ENCODE measurements at regions not wholly inside any gene's neighbourhood (a gene's known extent, or its start where the extent isn't known, plus 50 kb on each side); places are given as distances from the start of the nearest gene placed in this dataset.

DNA sequence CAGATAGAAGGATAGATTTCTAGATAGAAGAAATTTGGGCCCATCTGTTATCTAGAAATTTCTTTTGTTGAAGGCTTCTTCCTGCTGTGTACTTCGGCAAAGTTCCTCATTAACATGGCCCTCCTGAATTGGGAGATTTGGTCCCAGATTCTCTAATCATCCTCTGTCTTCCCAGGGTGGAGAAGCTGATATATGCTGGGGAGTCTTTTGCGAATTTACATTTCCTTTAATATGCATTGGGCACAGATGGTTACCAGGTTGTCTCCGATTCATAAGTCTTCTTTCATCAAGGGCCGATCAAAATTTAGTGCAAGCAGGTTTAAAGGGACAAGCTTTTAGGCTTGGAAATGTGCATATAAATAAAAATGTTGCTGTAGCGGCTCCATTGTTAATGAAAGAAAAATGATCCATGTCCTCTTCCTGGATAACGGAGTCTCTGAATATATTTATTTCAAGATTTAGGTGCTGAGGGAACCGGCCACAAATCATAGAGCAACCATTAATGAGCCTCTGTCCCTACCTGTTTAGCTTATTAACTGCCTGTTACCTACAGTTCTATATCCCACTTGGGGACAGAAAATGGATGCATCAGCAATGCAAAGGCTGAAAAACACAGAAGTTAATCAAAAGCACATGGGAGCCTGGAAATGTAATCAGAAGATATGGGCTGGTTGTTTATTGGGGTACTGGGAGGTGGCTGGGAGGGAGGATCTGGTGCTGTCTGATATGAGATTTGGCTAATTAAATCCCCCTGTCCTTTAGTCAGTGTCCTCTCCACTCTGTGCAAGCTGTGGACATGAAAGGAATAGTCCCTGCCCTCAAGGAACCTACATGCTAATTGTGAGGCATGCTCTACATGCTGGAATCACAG lies 234.7 kb downstream of the MAN2A1 start:
- TF ChIP-seq, protein P1, sequence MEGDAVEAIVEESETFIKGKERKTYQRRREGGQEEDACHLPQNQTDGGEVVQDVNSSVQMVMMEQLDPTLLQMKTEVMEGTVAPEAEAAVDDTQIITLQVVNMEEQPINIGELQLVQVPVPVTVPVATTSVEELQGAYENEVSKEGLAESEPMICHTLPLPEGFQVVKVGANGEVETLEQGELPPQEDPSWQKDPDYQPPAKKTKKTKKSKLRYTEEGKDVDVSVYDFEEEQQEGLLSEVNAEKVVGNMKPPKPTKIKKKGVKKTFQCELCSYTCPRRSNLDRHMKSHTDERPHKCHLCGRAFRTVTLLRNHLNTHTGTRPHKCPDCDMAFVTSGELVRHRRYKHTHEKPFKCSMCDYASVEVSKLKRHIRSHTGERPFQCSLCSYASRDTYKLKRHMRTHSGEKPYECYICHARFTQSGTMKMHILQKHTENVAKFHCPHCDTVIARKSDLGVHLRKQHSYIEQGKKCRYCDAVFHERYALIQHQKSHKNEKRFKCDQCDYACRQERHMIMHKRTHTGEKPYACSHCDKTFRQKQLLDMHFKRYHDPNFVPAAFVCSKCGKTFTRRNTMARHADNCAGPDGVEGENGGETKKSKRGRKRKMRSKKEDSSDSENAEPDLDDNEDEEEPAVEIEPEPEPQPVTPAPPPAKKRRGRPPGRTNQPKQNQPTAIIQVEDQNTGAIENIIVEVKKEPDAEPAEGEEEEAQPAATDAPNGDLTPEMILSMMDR (IDR thresholded peaks at IDR 0.05), result no peak
- no peak for TF ChIP-seq POLR2A (IDR thresholded peaks at IDR 0.05)

All from adrenal gland (tissue), 5 donors.